ENCODE measurements at regions not wholly inside any gene's neighbourhood (a gene's known extent, or its start where the extent isn't known, plus 50 kb on each side); places are given as distances from the start of the nearest gene placed in this dataset.

- Histone ChIP-seq H3K27me3 (no peaks in the 10 kb centered on the region), H3K4me3 (no peak overlapping the region), H3K27ac (no peak overlapping the region), H3K36me3 (no peaks in the 10 kb centered on the region), H3K9me3 (peaks cover 0 to 17% (median 7%) of the 10 kb centered on the region in 3 donors), H3K4me1 (no peaks in the 10 kb centered on the region)
- no peak for DNase-seq
- no peak for TF ChIP-seq CTCF (IDR thresholded peaks at IDR 0.05)
- intact Hi-C loops (cut with DNase I; ENCODE audit: low total_unique reads), result no loop called here
Measured at GRCh38 chr3:161890147-161890625, 393.6 kb downstream of the OTOL1 start.

- Histone ChIP-seq H3K36me3 (no peaks in the 10 kb centered on the region), H3K4me3 (no peak overlapping the region), H3K27me3 (no peaks in the 10 kb centered on the region), H3K27ac (no peak overlapping the region), H3K4me1 (no peaks in the 10 kb centered on the region), H3K9me3 (peaks cover 0 to 17% (median 7%) of the 10 kb centered on the region in 3 donors)
- intact Hi-C loops (cut with DNase I; ENCODE audit: low total_unique reads), result no loop called here
- no peak for DNase-seq
- TF ChIP-seq CTCF (IDR thresholded peaks at IDR 0.05), result no peak
Measured at GRCh38 chr3:161893972-161894371, 397.4 kb downstream of the OTOL1 start.

GRCh38 chr3:161894657-161895056, 398.0 kb downstream of the OTOL1 start:
- H3K27ac ChIP-seq, result no peak overlapping the region
- intact Hi-C loops (cut with DNase I; ENCODE audit: low total_unique reads), result no loop called here
- H3K9me3 ChIP-seq, result peaks cover 0 to 17% (median 7%) of the 10 kb centered on the region in 3 donors
- H3K4me1 ChIP-seq, result no peaks in the 10 kb centered on the region
- TF ChIP-seq CTCF (IDR thresholded peaks at IDR 0.05), result no peak
- no peaks in the 10 kb centered on the region for H3K36me3 ChIP-seq
- no peaks in the 10 kb centered on the region for H3K27me3 ChIP-seq
- DNase-seq, result no peak
- no peak overlapping the region for H3K4me3 ChIP-seq

GRCh38 chr3:161905520-161906132, 409.0 kb downstream of the OTOL1 start:
- TF ChIP-seq CTCF (IDR thresholded peaks at IDR 0.05), result no peak
- Histone ChIP-seq H3K27ac (no peak overlapping the region), H3K4me1 (no peaks in the 10 kb centered on the region), H3K36me3 (no peaks in the 10 kb centered on the region), H3K9me3 (no peaks in the 10 kb centered on the region), H3K27me3 (no peaks in the 10 kb centered on the region), H3K4me3 (no peak overlapping the region)
- DNase-seq, result no peak
- intact Hi-C loops (cut with DNase I; ENCODE audit: low total_unique reads), result no loop called here

GRCh38 chr3:161913786-161914389, 417.3 kb downstream of the OTOL1 start:
- Histone ChIP-seq H3K4me3 (no peak overlapping the region), H3K4me1 (peaks cover 0 to 4% (median 0%) of the 10 kb centered on the region in 4 donors), H3K9me3 (no peaks in the 10 kb centered on the region), H3K27me3 (no peaks in the 10 kb centered on the region), H3K36me3 (no peaks in the 10 kb centered on the region), H3K27ac (no peak overlapping the region)
- intact Hi-C loops (cut with DNase I; ENCODE audit: low total_unique reads), result no loop called here
- DNase-seq, result no peak
- no peak for TF ChIP-seq CTCF (IDR thresholded peaks at IDR 0.05)

All from tibial artery (tissue), 4 donors.